ENCODE measurements at regions not wholly inside any gene's neighbourhood (a gene's known extent, or its start where the extent isn't known, plus 50 kb on each side); places are given as distances from the start of the nearest gene placed in this dataset.
"Not testable (repeated sequence)": the region's sequence is repeated elsewhere in the genome, so short reads cannot be mapped to it uniquely, and the experiment has no call there.

GRCh38 chr6:144485531-144485930, 200.4 kb downstream of the UTRN start:
- Histone ChIP-seq H3K4me3 (no peak overlapping the region), H3K27me3 (no peaks in the 10 kb centered on the region), H3K36me3 (peaks cover 0 to 43% (median 0%) of the 10 kb centered on the region in 3 donors), H3K27ac (no peak overlapping the region), H3K9me3 (no peaks in the 10 kb centered on the region), H3K4me1 (no peaks in the 10 kb centered on the region)
- no peak for TF ChIP-seq CTCF (IDR thresholded peaks at IDR 0.05)
- TF ChIP-seq POLR2A (IDR thresholded peaks at IDR 0.05), result no peak
- no peak for DNase-seq

- Histone ChIP-seq H3K27me3 (no peaks in the 10 kb centered on the region), H3K27ac (no peak overlapping the region), H3K9me3 (no peaks in the 10 kb centered on the region), H3K36me3 (peaks cover 0 to 68% (median 0%) of the 10 kb centered on the region in 3 donors), H3K4me3 (no peak overlapping the region), H3K4me1 (no peaks in the 10 kb centered on the region)
- no peak for DNase-seq
- TF ChIP-seq POLR2A (IDR thresholded peaks at IDR 0.05), result no peak
- TF ChIP-seq CTCF (IDR thresholded peaks at IDR 0.05), result no peak
Measured at GRCh38 chr6:144488590-144488989, 203.5 kb downstream of the UTRN start.

GRCh38 chr6:144493035-144493910, 208.1 kb downstream of the UTRN start:
- Histone ChIP-seq H3K27me3 (no peaks in the 10 kb centered on the region), H3K36me3 (peaks cover 0 to 72% (median 0%) of the 10 kb centered on the region in 3 donors), H3K9me3 (no peaks in the 10 kb centered on the region), H3K27ac (no peak overlapping the region), H3K4me3 (no peak overlapping the region), H3K4me1 (no peaks in the 10 kb centered on the region)
- DNase-seq, result no peak
- TF ChIP-seq POLR2A (IDR thresholded peaks at IDR 0.05) (no peak), CTCF (IDR thresholded peaks at IDR 0.05) (no peak)

- not testable (repeated sequence) for DNase-seq, H3K4me3 ChIP-seq, H3K4me1 ChIP-seq, H3K27ac ChIP-seq, H3K9me3 ChIP-seq, H3K27me3 ChIP-seq
- peaks cover 0 to 68% (median 0%) of the 10 kb centered on the region in 3 donors for H3K36me3 ChIP-seq
Measured at GRCh38 chr6:144495076-144495475, 209.9 kb downstream of the UTRN start.

GRCh38 chr6:144497650-144498049, 212.5 kb downstream of the UTRN start:
- Histone ChIP-seq H3K9me3 (no peaks in the 10 kb centered on the region), H3K27me3 (no peaks in the 10 kb centered on the region), H3K36me3 (peaks cover 0 to 46% (median 0%) of the 10 kb centered on the region in 3 donors), H3K4me3 (no peak overlapping the region), H3K27ac (no peak overlapping the region), H3K4me1 (no peaks in the 10 kb centered on the region)
- TF ChIP-seq POLR2A (IDR thresholded peaks at IDR 0.05) (no peak), CTCF (IDR thresholded peaks at IDR 0.05) (no peak)
- DNase-seq, result no peak

GRCh38 chr6:144500892-144501291, 215.8 kb downstream of the UTRN start:
- no peaks in the 10 kb centered on the region for H3K27me3 ChIP-seq
- TF ChIP-seq CTCF (IDR thresholded peaks at IDR 0.05) (no peak), POLR2A (IDR thresholded peaks at IDR 0.05) (no peak)
- H3K36me3 ChIP-seq, result peaks cover 0 to 32% (median 0%) of the 10 kb centered on the region in 3 donors
- DNase-seq, result no peak
- H3K4me3 ChIP-seq, result no peak overlapping the region
- H3K27ac ChIP-seq, result no peak overlapping the region
- peaks cover 0 to 6% (median 0%) of the 10 kb centered on the region in 4 donors for H3K9me3 ChIP-seq
- H3K4me1 ChIP-seq, result no peaks in the 10 kb centered on the region

GRCh38 chr6:144505214-144505613, 220.1 kb downstream of the UTRN start:
- not testable (repeated sequence) for H3K27me3 ChIP-seq, H3K27ac ChIP-seq, H3K9me3 ChIP-seq, H3K4me3 ChIP-seq, DNase-seq, H3K4me1 ChIP-seq
- H3K36me3 ChIP-seq, result peaks cover 0 to 28% (median 0%) of the 10 kb centered on the region in 3 donors

GRCh38 chr6:144506051-144506450, 220.9 kb downstream of the UTRN start:
- not testable (repeated sequence) for H3K9me3 ChIP-seq, H3K4me1 ChIP-seq, H3K27me3 ChIP-seq, H3K4me3 ChIP-seq, H3K27ac ChIP-seq, DNase-seq
- peaks cover 0 to 30% (median 0%) of the 10 kb centered on the region in 3 donors for H3K36me3 ChIP-seq

GRCh38 chr6:144507772-144508312, 222.7 kb downstream of the UTRN start:
- not testable (repeated sequence) for H3K4me1 ChIP-seq, H3K9me3 ChIP-seq, DNase-seq, H3K27ac ChIP-seq, H3K27me3 ChIP-seq, H3K4me3 ChIP-seq
- peaks cover 0 to 27% (median 0%) of the 10 kb centered on the region in 3 donors for H3K36me3 ChIP-seq

All from Peyer's patch (tissue), 4 donors.